IPS-18a (cell line): ENCODE measurements at regions not wholly inside any gene's neighbourhood (a gene's known extent, or its start where the extent isn't known, plus 50 kb on each side); places are given as distances from the start of the nearest gene placed in this dataset.
"Not testable (repeated sequence)": the region's sequence is repeated elsewhere in the genome, so short reads cannot be mapped to it uniquely, and the experiment has no call there.

Experiments
- H3K27ac ChIP-seq: one replicate; pipeline ENCODE4 v1.5.1; 2013; ENCODE audit warnings: low read length
- H3K27me3 ChIP-seq: one replicate; pipeline ENCODE4 v1.6.1; 2013; ENCODE audit warnings: mild to moderate bottlenecking, low read length; ENCODE audit not compliant: control insufficient read depth, insufficient read depth
- H3K36me3 ChIP-seq: one replicate; pipeline ENCODE4 v1.6.1; 2013; ENCODE audit warnings: low read depth, low read length; ENCODE audit not compliant: control insufficient read depth
- H3K4me1 ChIP-seq: one replicate; pipeline ENCODE4 v1.6.1; 2013; ENCODE audit warnings: low read depth, low read length; ENCODE audit not compliant: control insufficient read depth
- H3K4me3 ChIP-seq: one replicate; pipeline ENCODE4 v1.5.1; 2013; ENCODE audit warnings: low read length
- H3K9ac ChIP-seq: one replicate; pipeline ENCODE4 v1.6.1; 2013; ENCODE audit warnings: mild to moderate bottlenecking, low read length, moderate library complexity
- H3K9me3 ChIP-seq: one replicate; pipeline ENCODE4 v1.6.1; 2013; ENCODE audit warnings: low read depth, low read length; ENCODE audit not compliant: control insufficient read depth

- H3K27ac ChIP-seq, result no peak overlapping the region
Observed at GRCh38 chr11:134943544-134943943, 531.5 kb upstream of the B3GAT1 start.

GRCh38 chr11:134942681-134943080 is 530.6 kb upstream of the B3GAT1 start:
- Histone ChIP-seq H3K9me3 (no peaks in the 10 kb centered on the region), H3K36me3 (no peaks in the 10 kb centered on the region), H3K4me3 (no peak overlapping the region), H3K27ac (no peak overlapping the region), H3K9ac (no peak overlapping the region), H3K27me3 (no peaks in the 10 kb centered on the region), H3K4me1 (peaks cover 26% of the 10 kb centered on the region)

More at GRCh38 chr11:134943544-134943943, 531.5 kb upstream of the B3GAT1 start:
- Histone ChIP-seq H3K4me1 (peaks cover 23% of the 10 kb centered on the region), H3K27me3 (no peaks in the 10 kb centered on the region), H3K9me3 (no peaks in the 10 kb centered on the region), H3K36me3 (no peaks in the 10 kb centered on the region), H3K4me3 (no peak overlapping the region), H3K9ac (no peak overlapping the region)

- not testable (repeated sequence) for H3K4me3 ChIP-seq, H3K36me3 ChIP-seq, H3K9me3 ChIP-seq, H3K27ac ChIP-seq, H3K27me3 ChIP-seq, H3K9ac ChIP-seq
- H3K4me1 ChIP-seq, result peaks cover 26% of the 10 kb centered on the region
Observed at GRCh38 chr11:134941936-134942600, 530.0 kb upstream of the B3GAT1 start.

- Histone ChIP-seq H3K36me3 (no peaks in the 10 kb centered on the region), H3K27me3 (no peaks in the 10 kb centered on the region), H3K9me3 (no peaks in the 10 kb centered on the region), H3K4me3 (no peak overlapping the region), H3K4me1 (peaks cover 26% of the 10 kb centered on the region), H3K9ac (no peak overlapping the region), H3K27ac (no peak overlapping the region)
Observed at GRCh38 chr11:134941326-134941725, 529.3 kb upstream of the B3GAT1 start.

GRCh38 chr11:134940441-134941126 is 528.5 kb upstream of the B3GAT1 start:
- H3K4me1 ChIP-seq, result peaks cover 26% of the 10 kb centered on the region
- H3K4me3 ChIP-seq, result no peak overlapping the region
- no peak overlapping the region for H3K9ac ChIP-seq
- H3K36me3 ChIP-seq, result no peaks in the 10 kb centered on the region
- no peaks in the 10 kb centered on the region for H3K9me3 ChIP-seq
- no peak overlapping the region for H3K27ac ChIP-seq
- H3K27me3 ChIP-seq, result no peaks in the 10 kb centered on the region

GRCh38 chr11:134939905-134940304 is 527.9 kb upstream of the B3GAT1 start:
- H3K4me3 ChIP-seq, result no peak overlapping the region
- peaks cover 26% of the 10 kb centered on the region for H3K4me1 ChIP-seq
- no peaks in the 10 kb centered on the region for H3K27me3 ChIP-seq
- H3K27ac ChIP-seq, result no peak overlapping the region
- no peaks in the 10 kb centered on the region for H3K36me3 ChIP-seq
- H3K9ac ChIP-seq, result no peak overlapping the region
- H3K9me3 ChIP-seq, result no peaks in the 10 kb centered on the region

- Histone ChIP-seq H3K4me1 (peaks cover 26% of the 10 kb centered on the region), H3K9ac (no peak overlapping the region), H3K4me3 (no peak overlapping the region), H3K27ac (no peak overlapping the region), H3K27me3 (no peaks in the 10 kb centered on the region), H3K9me3 (no peaks in the 10 kb centered on the region), H3K36me3 (no peaks in the 10 kb centered on the region)
Observed at GRCh38 chr11:134939031-134939430, 527.0 kb upstream of the B3GAT1 start.

GRCh38 chr11:134938212-134938611 is 526.2 kb upstream of the B3GAT1 start:
- Histone ChIP-seq H3K4me1 (peaks cover 26% of the 10 kb centered on the region), H3K36me3 (no peaks in the 10 kb centered on the region), H3K4me3 (no peak overlapping the region), H3K9ac (no peak overlapping the region), H3K27me3 (no peaks in the 10 kb centered on the region), H3K9me3 (no peaks in the 10 kb centered on the region), H3K27ac (no peak overlapping the region)

- not testable (repeated sequence) for H3K36me3 ChIP-seq, H3K4me3 ChIP-seq, H3K27ac ChIP-seq
Observed at GRCh38 chr11:134937193-134937592, 525.2 kb upstream of the B3GAT1 start.

GRCh38 chr11:134932761-134933160 is 520.7 kb upstream of the B3GAT1 start:
- H3K4me1 ChIP-seq, result no peaks in the 10 kb centered on the region
- H3K27ac ChIP-seq, result no peak overlapping the region
- H3K9me3 ChIP-seq, result no peaks in the 10 kb centered on the region
- no peak overlapping the region for H3K9ac ChIP-seq
- H3K36me3 ChIP-seq, result no peaks in the 10 kb centered on the region
- H3K4me3 ChIP-seq, result no peak overlapping the region
- no peaks in the 10 kb centered on the region for H3K27me3 ChIP-seq

More at GRCh38 chr11:134937193-134937592, 525.2 kb upstream of the B3GAT1 start:
- H3K27me3 ChIP-seq, H3K9ac ChIP-seq, H3K9me3 ChIP-seq: not testable (repeated sequence)
- peaks cover 19% of the 10 kb centered on the region for H3K4me1 ChIP-seq

GRCh38 chr11:134925432-134925831 is 513.4 kb upstream of the B3GAT1 start:
- H3K27ac ChIP-seq, result no peak overlapping the region
- H3K9ac ChIP-seq, result no peak overlapping the region
- H3K4me1 ChIP-seq, result no peaks in the 10 kb centered on the region
- no peaks in the 10 kb centered on the region for H3K27me3 ChIP-seq
- H3K36me3 ChIP-seq, result no peaks in the 10 kb centered on the region
- no peaks in the 10 kb centered on the region for H3K9me3 ChIP-seq
- no peak overlapping the region for H3K4me3 ChIP-seq

GRCh38 chr11:134923441-134923840 is 511.4 kb upstream of the B3GAT1 start:
- no peak overlapping the region for H3K4me3 ChIP-seq
- no peak overlapping the region for H3K27ac ChIP-seq
- no peak overlapping the region for H3K9ac ChIP-seq

More at GRCh38 chr11:134923441-134923840, 511.4 kb upstream of the B3GAT1 start:
- Histone ChIP-seq H3K27me3 (no peaks in the 10 kb centered on the region), H3K9me3 (no peaks in the 10 kb centered on the region), H3K36me3 (no peaks in the 10 kb centered on the region), H3K4me1 (no peaks in the 10 kb centered on the region)
